WTC11 (cell line): ENCODE measurements at regions not wholly inside any gene's neighbourhood (a gene's known extent, or its start where the extent isn't known, plus 50 kb on each side); places are given as distances from the start of the nearest gene placed in this dataset.

Source experiments
- CREB1 ChIP-seq: sonication (generic); formaldehyde crosslinking; IDR thresholded peaks from 2 replicates; pipeline ENCODE4 v1.8.0; 2023; ENCODE audit warnings: mild to moderate bottlenecking, missing genetic modification reagents
- ELF4 ChIP-seq: sonication (generic); formaldehyde crosslinking; IDR thresholded peaks from 2 replicates; pipeline ENCODE4 v1.8.1; 2022; ENCODE audit warnings: low read depth, mild to moderate bottlenecking, moderate library complexity, missing genetic modification reagents
- ESRRA ChIP-seq: sonication (generic); formaldehyde crosslinking; IDR thresholded peaks from 2 replicates; pipeline ENCODE4 v1.8.1; 2022; ENCODE audit warnings: mild to moderate bottlenecking, missing genetic modification reagents, borderline replicate concordance
- JUN ChIP-seq: sonication (generic); formaldehyde crosslinking; IDR thresholded peaks from 2 replicates; pipeline ENCODE4 v1.8.0; 2023; ENCODE audit warnings: mild to moderate bottlenecking, missing genetic modification reagents
- NFE2L1 ChIP-seq: sonication (generic); formaldehyde crosslinking; IDR thresholded peaks from 2 replicates; pipeline ENCODE4 v1.8.1; 2023; ENCODE audit warnings: missing genetic modification reagents
- TF ChIP-seq, protein P1 (sequence below): fragments of 200-600 bp; IDR thresholded peaks from 2 replicates; pipeline ENCODE4 v1.8.0; 2022; ENCODE audit warnings: antibody characterized with exemption
- TF ChIP-seq, protein P2 (sequence below): sonication (generic); formaldehyde crosslinking; IDR thresholded peaks from 2 replicates; pipeline ENCODE4 v1.8.1; 2023; ENCODE audit warnings: mild to moderate bottlenecking, missing genetic modification reagents, moderate library complexity
- TF ChIP-seq, protein P3 (sequence below): sonication (generic); formaldehyde crosslinking; conservative IDR thresholded peaks from 2 replicates; pipeline ENCODE4 v1.8.1; 2022; ENCODE audit warnings: mild to moderate bottlenecking, missing genetic modification reagents
- TF ChIP-seq, protein P4 (sequence below): sonication (generic); formaldehyde crosslinking; IDR thresholded peaks from 2 replicates; pipeline ENCODE4 v1.8.1; 2023; ENCODE audit warnings: mild to moderate bottlenecking, missing genetic modification reagents
- TF ChIP-seq, protein P5 (sequence below): sonication (generic); formaldehyde crosslinking; IDR thresholded peaks from 2 replicates; pipeline ENCODE4 v1.8.0; 2022; ENCODE audit warnings: mild to moderate bottlenecking, missing genetic modification reagents
- TF ChIP-seq, protein P6 (sequence below): sonication (generic); formaldehyde crosslinking; IDR thresholded peaks from 2 replicates; pipeline ENCODE4 v1.8.0; 2023; ENCODE audit warnings: missing genetic modification reagents
- TF ChIP-seq, protein P7 (sequence below): sonication (generic); formaldehyde crosslinking; IDR thresholded peaks from 2 replicates; pipeline ENCODE4 v1.8.1; 2023; ENCODE audit warnings: mild to moderate bottlenecking, missing genetic modification reagents, borderline replicate concordance
- TF ChIP-seq, protein P8 (sequence below): sonication (generic); formaldehyde crosslinking; IDR thresholded peaks from 2 replicates; pipeline ENCODE4 v1.8.1; 2022; ENCODE audit warnings: low read depth, missing genetic modification reagents, borderline replicate concordance
- TF ChIP-seq, protein P9 (sequence below): sonication (generic); formaldehyde crosslinking; IDR thresholded peaks from 2 replicates; pipeline ENCODE4 v1.8.0; 2022; ENCODE audit warnings: missing genetic modification reagents

DNA sequence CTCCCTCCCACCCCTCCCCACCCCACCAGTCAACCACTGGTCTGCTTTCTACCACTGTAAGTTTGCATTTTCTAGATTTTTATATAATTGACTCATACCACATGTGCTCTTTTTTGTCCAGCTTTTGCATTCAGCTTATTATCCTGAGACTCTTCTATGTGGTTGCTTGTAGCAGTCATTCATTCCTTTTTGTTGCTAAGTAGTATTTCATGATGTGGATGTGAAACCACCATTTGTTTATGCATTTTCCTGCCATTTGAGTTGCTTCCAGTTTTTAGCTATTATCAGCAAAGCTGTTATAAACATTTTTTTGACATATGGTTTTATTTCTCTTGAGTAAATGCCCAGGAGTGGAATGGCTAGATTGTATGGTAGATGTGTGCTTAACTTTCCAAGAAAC is 77.0 kb upstream of the FGF3 start:
- TF ChIP-seq, protein P1, sequence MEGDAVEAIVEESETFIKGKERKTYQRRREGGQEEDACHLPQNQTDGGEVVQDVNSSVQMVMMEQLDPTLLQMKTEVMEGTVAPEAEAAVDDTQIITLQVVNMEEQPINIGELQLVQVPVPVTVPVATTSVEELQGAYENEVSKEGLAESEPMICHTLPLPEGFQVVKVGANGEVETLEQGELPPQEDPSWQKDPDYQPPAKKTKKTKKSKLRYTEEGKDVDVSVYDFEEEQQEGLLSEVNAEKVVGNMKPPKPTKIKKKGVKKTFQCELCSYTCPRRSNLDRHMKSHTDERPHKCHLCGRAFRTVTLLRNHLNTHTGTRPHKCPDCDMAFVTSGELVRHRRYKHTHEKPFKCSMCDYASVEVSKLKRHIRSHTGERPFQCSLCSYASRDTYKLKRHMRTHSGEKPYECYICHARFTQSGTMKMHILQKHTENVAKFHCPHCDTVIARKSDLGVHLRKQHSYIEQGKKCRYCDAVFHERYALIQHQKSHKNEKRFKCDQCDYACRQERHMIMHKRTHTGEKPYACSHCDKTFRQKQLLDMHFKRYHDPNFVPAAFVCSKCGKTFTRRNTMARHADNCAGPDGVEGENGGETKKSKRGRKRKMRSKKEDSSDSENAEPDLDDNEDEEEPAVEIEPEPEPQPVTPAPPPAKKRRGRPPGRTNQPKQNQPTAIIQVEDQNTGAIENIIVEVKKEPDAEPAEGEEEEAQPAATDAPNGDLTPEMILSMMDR = no peak
- TF ChIP-seq, protein P2, sequence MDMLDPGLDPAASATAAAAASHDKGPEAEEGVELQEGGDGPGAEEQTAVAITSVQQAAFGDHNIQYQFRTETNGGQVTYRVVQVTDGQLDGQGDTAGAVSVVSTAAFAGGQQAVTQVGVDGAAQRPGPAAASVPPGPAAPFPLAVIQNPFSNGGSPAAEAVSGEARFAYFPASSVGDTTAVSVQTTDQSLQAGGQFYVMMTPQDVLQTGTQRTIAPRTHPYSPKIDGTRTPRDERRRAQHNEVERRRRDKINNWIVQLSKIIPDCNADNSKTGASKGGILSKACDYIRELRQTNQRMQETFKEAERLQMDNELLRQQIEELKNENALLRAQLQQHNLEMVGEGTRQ = no peak
- TF ChIP-seq ESRRA (CRISPR knock-in tag) = no peak
- TF ChIP-seq, protein P3, sequence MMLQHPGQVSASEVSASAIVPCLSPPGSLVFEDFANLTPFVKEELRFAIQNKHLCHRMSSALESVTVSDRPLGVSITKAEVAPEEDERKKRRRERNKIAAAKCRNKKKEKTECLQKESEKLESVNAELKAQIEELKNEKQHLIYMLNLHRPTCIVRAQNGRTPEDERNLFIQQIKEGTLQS (CRISPR knock-in tag) = no peak
- TF ChIP-seq, protein P4, sequence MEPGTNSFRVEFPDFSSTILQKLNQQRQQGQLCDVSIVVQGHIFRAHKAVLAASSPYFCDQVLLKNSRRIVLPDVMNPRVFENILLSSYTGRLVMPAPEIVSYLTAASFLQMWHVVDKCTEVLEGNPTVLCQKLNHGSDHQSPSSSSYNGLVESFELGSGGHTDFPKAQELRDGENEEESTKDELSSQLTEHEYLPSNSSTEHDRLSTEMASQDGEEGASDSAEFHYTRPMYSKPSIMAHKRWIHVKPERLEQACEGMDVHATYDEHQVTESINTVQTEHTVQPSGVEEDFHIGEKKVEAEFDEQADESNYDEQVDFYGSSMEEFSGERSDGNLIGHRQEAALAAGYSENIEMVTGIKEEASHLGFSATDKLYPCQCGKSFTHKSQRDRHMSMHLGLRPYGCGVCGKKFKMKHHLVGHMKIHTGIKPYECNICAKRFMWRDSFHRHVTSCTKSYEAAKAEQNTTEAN = no peak
- TF ChIP-seq, protein P5, sequence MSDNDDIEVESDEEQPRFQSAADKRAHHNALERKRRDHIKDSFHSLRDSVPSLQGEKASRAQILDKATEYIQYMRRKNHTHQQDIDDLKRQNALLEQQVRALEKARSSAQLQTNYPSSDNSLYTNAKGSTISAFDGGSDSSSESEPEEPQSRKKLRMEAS (CRISPR knock-in tag) = no peak
- TF ChIP-seq, protein P6, sequence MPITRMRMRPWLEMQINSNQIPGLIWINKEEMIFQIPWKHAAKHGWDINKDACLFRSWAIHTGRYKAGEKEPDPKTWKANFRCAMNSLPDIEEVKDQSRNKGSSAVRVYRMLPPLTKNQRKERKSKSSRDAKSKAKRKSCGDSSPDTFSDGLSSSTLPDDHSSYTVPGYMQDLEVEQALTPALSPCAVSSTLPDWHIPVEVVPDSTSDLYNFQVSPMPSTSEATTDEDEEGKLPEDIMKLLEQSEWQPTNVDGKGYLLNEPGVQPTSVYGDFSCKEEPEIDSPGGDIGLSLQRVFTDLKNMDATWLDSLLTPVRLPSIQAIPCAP (CRISPR knock-in tag) = no peak
- TF ChIP-seq NFE2L1 (CRISPR knock-in tag) = no peak
- TF ChIP-seq, protein P7, sequence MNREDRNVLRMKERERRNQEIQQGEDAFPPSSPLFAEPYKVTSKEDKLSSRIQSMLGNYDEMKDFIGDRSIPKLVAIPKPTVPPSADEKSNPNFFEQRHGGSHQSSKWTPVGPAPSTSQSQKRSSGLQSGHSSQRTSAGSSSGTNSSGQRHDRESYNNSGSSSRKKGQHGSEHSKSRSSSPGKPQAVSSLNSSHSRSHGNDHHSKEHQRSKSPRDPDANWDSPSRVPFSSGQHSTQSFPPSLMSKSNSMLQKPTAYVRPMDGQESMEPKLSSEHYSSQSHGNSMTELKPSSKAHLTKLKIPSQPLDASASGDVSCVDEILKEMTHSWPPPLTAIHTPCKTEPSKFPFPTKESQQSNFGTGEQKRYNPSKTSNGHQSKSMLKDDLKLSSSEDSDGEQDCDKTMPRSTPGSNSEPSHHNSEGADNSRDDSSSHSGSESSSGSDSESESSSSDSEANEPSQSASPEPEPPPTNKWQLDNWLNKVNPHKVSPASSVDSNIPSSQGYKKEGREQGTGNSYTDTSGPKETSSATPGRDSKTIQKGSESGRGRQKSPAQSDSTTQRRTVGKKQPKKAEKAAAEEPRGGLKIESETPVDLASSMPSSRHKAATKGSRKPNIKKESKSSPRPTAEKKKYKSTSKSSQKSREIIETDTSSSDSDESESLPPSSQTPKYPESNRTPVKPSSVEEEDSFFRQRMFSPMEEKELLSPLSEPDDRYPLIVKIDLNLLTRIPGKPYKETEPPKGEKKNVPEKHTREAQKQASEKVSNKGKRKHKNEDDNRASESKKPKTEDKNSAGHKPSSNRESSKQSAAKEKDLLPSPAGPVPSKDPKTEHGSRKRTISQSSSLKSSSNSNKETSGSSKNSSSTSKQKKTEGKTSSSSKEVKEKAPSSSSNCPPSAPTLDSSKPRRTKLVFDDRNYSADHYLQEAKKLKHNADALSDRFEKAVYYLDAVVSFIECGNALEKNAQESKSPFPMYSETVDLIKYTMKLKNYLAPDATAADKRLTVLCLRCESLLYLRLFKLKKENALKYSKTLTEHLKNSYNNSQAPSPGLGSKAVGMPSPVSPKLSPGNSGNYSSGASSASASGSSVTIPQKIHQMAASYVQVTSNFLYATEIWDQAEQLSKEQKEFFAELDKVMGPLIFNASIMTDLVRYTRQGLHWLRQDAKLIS (CRISPR knock-in tag) = no peak
- TF ChIP-seq JUN = no peak
- TF ChIP-seq, protein P8, sequence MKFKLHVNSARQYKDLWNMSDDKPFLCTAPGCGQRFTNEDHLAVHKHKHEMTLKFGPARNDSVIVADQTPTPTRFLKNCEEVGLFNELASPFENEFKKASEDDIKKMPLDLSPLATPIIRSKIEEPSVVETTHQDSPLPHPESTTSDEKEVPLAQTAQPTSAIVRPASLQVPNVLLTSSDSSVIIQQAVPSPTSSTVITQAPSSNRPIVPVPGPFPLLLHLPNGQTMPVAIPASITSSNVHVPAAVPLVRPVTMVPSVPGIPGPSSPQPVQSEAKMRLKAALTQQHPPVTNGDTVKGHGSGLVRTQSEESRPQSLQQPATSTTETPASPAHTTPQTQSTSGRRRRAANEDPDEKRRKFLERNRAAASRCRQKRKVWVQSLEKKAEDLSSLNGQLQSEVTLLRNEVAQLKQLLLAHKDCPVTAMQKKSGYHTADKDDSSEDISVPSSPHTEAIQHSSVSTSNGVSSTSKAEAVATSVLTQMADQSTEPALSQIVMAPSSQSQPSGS = no peak
- TF ChIP-seq, protein P9, sequence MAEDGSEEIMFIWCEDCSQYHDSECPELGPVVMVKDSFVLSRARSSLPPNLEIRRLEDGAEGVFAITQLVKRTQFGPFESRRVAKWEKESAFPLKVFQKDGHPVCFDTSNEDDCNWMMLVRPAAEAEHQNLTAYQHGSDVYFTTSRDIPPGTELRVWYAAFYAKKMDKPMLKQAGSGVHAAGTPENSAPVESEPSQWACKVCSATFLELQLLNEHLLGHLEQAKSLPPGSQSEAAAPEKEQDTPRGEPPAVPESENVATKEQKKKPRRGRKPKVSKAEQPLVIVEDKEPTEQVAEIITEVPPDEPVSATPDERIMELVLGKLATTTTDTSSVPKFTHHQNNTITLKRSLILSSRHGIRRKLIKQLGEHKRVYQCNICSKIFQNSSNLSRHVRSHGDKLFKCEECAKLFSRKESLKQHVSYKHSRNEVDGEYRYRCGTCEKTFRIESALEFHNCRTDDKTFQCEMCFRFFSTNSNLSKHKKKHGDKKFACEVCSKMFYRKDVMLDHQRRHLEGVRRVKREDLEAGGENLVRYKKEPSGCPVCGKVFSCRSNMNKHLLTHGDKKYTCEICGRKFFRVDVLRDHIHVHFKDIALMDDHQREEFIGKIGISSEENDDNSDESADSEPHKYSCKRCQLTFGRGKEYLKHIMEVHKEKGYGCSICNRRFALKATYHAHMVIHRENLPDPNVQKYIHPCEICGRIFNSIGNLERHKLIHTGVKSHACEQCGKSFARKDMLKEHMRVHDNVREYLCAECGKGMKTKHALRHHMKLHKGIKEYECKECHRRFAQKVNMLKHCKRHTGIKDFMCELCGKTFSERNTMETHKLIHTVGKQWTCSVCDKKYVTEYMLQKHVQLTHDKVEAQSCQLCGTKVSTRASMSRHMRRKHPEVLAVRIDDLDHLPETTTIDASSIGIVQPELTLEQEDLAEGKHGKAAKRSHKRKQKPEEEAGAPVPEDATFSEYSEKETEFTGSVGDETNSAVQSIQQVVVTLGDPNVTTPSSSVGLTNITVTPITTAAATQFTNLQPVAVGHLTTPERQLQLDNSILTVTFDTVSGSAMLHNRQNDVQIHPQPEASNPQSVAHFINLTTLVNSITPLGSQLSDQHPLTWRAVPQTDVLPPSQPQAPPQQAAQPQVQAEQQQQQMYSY (CRISPR knock-in tag) = no peak
- no peak for TF ChIP-seq CREB1
- TF ChIP-seq ELF4 = no peak
